ENCODE measurements at regions not wholly inside any gene's neighbourhood (a gene's known extent, or its start where the extent isn't known, plus 50 kb on each side); places are given as distances from the start of the nearest gene placed in this dataset.

DNA sequence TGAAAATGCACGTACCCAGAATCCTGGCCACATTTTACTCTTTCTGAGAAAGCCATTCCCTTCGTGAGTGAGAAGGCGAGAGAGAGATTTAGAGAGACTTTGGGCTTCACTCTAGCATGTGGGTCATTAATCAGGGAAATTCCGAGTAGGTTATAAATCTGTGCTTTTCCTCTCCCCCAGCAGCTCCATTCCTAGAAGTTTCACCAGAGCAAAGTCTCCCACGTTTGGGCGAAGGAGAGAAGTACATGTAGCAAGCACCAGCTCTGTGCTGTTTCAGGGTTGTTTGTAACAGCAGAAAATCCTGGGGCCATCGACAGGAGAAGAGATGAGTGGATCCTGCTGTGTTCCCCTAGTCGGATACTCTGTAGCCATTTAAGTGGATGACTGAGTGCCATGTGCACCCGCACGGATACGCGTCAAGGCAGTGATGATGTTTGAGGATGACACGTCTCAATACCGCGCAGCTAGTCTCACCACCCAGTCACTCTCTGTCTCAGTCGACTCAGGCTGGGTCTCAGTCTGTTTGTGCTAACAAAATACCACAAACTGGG, 131.8 kb upstream of the PEG3 start:
- no peak for TF ChIP-seq POLR2A (IDR thresholded peaks at IDR 0.05)
- TF ChIP-seq, protein P1, sequence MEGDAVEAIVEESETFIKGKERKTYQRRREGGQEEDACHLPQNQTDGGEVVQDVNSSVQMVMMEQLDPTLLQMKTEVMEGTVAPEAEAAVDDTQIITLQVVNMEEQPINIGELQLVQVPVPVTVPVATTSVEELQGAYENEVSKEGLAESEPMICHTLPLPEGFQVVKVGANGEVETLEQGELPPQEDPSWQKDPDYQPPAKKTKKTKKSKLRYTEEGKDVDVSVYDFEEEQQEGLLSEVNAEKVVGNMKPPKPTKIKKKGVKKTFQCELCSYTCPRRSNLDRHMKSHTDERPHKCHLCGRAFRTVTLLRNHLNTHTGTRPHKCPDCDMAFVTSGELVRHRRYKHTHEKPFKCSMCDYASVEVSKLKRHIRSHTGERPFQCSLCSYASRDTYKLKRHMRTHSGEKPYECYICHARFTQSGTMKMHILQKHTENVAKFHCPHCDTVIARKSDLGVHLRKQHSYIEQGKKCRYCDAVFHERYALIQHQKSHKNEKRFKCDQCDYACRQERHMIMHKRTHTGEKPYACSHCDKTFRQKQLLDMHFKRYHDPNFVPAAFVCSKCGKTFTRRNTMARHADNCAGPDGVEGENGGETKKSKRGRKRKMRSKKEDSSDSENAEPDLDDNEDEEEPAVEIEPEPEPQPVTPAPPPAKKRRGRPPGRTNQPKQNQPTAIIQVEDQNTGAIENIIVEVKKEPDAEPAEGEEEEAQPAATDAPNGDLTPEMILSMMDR (IDR thresholded peaks at IDR 0.05) = no peak
